CD4-positive, alpha-beta T cell (primary cell): ENCODE measurements at regions not wholly inside any gene's neighbourhood (a gene's known extent, or its start where the extent isn't known, plus 50 kb on each side); places are given as distances from the start of the nearest gene placed in this dataset.

Experiments
- ATAC-seq: fragments of 200-7000 bp; cut with Tn5 transposase; one replicate; pipeline ENCODE4 v1.10.0; 2022; ENCODE audit warnings: mild to moderate bottlenecking; ENCODE audit not compliant: poor library complexity
- CTCF ChIA-PET: fragments of 350-600 bp; sonication (Branson Sonifier 250); formaldehyde crosslinking; loops from one replicate; lab custom pipeline; 2021; ENCODE audit warnings: antibody characterized with exemption, inconsistent platforms; lab: Charles Lee
- POLR2A ChIA-PET: fragments of 350-600 bp; sonication (Branson Sonifier 250); formaldehyde crosslinking; loops from one replicate; lab custom pipeline; 2021; ENCODE audit warnings: antibody characterized with exemption, inconsistent platforms; lab: Charles Lee
- DNase-seq, 14 experiments: peaks; one replicate each; pipeline ENCODE4 v3.0.0-alpha.2; 2013 to 2020; ENCODE audit warnings: mixed read lengths in 2 of 14
- H3K27ac ChIP-seq, 2 donors: one replicate each; pipeline versions ENCODE4 v1.5.1 to v1.7.0; 2013; ENCODE audit warnings: low read length in 2 of 2, low read depth in 1 of 2, mild to moderate bottlenecking in 1 of 2
- H3K27me3 ChIP-seq, 2 experiments: 1 replicate in 1 of 2; 2 replicates in 1 of 2; pipeline versions ENCODE4 v1.6.1 to v1.7.0; 2013; ENCODE audit warnings: low read length in 2 of 2, control low read depth in 1 of 2, mild to moderate bottlenecking in 1 of 2, moderate library complexity in 1 of 2; ENCODE audit not compliant: insufficient read depth in 2 of 2, control insufficient read depth in 1 of 2
- H3K36me3 ChIP-seq: one replicate; pipeline ENCODE4 v1.6.1; 2013; ENCODE audit warnings: low read length, control low read depth; ENCODE audit not compliant: insufficient read depth
- H3K4me1 ChIP-seq: one replicate; pipeline ENCODE4 v1.6.1; 2013; ENCODE audit warnings: low read length, control low read depth; ENCODE audit not compliant: insufficient read depth
- H3K4me3 ChIP-seq: one replicate; pipeline ENCODE4 v1.5.1; 2013; ENCODE audit warnings: mild to moderate bottlenecking, low read length, moderate library complexity
- H3K9me3 ChIP-seq, 2 experiments: 1 replicate in 1 of 2; 2 replicates in 1 of 2; pipeline versions ENCODE4 v1.6.1 to v1.7.0; 2013; ENCODE audit warnings: low read length in 2 of 2, mild to moderate bottlenecking in 2 of 2, control low read depth in 1 of 2, moderate library complexity in 1 of 2; ENCODE audit not compliant: control insufficient read depth in 1 of 2, insufficient read depth in 1 of 2
- H3K27ac Mint-ChIP-seq: one replicate; pipeline ENCODE4 v1.8.0; 2020; ENCODE audit warnings: mixed read lengths
- H3K27me3 Mint-ChIP-seq: one replicate; pipeline ENCODE4 v1.8.0; 2021; ENCODE audit warnings: mixed read lengths
- H3K36me3 Mint-ChIP-seq: one replicate; pipeline ENCODE4 v1.8.0; 2021; ENCODE audit warnings: low read depth, mixed read lengths
- H3K4me1 Mint-ChIP-seq: one replicate; pipeline ENCODE4 v1.8.0; 2021; ENCODE audit warnings: low read depth, mixed read lengths
- H3K4me3 Mint-ChIP-seq: one replicate; pipeline ENCODE4 v1.8.0; 2020; ENCODE audit warnings: mild to moderate bottlenecking, mixed read lengths
- H3K9me3 Mint-ChIP-seq: one replicate; pipeline ENCODE4 v1.8.0; 2020; ENCODE audit warnings: mixed read lengths
- CTCF ChIP-seq: fragments of 200-600 bp; IDR thresholded peaks from one replicate; pipeline ENCODE4 v1.8.0; 2022; ENCODE audit warnings: antibody characterized with exemption, mild to moderate bottlenecking
- intact Hi-C, 2 experiments: fragments of 100-400 bp; cut with DNase I in 1 of 2; cut with micrococcal nuclease in 1 of 2; formaldehyde crosslinking; loops; one replicate each; pipeline versions ENCODE4 v1.15.1 to v1.9.0; 2023 to 2025; cut with DNase I, micrococcal nuclease

DNA sequence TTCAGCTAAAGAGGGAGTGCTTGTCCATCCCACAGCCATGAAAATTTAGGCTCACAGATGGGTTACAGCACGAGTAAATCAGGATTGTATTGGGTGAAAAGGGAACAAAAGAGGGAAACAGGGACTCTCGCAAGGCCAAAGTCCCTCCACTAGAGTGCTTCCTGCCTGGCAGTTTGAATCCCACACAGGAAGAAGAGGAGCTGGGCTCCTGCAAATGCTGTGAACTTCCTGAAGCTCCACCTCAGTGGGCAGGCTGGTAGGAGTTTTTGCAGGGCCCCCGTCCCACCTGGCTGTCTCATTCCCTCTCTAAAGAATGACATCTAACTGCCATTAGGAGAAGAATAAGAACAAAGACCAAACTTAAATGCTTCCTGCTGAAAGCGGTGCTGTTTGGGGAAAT, 712.0 kb upstream of the PRMT6 start:
- peaks cover 19% of the 10 kb centered on the region for H3K9me3 Mint-ChIP-seq
- intact Hi-C loops = no loop called here
- Histone ChIP-seq H3K27me3 (no peaks in the 10 kb centered on the region), H3K4me1 (no peaks in the 10 kb centered on the region), H3K27ac (no peak overlapping the region), H3K36me3 (no peaks in the 10 kb centered on the region), H3K9me3 (peaks cover 6 to 7% of the 10 kb centered on the region in 2 experiments), H3K4me3 (no peak overlapping the region)
- TF ChIP-seq CTCF = no peak
- DNase-seq (no peak), ATAC-seq (no peak)
- H3K36me3 Mint-ChIP-seq = no peaks in the 10 kb centered on the region
- no peak overlapping the region for H3K4me3 Mint-ChIP-seq
- no peaks in the 10 kb centered on the region for H3K4me1 Mint-ChIP-seq
- CTCF ChIA-PET = no interaction called here
- no peak overlapping the region for H3K27ac Mint-ChIP-seq
- no peaks in the 10 kb centered on the region for H3K27me3 Mint-ChIP-seq
- POLR2A ChIA-PET = no interaction called here

- Mint-ChIP-seq H3K36me3 (no peaks in the 10 kb centered on the region), H3K4me1 (no peaks in the 10 kb centered on the region), H3K9me3 (peaks cover 19% of the 10 kb centered on the region), H3K4me3 (no peak overlapping the region), H3K27me3 (no peaks in the 10 kb centered on the region), H3K27ac (no peak overlapping the region)
- no peak for TF ChIP-seq CTCF
- no peaks in the 10 kb centered on the region for H3K27me3 ChIP-seq
- DNase-seq (no peak), ATAC-seq (no peak)
- H3K4me3 ChIP-seq = no peak overlapping the region
- H3K36me3 ChIP-seq = no peaks in the 10 kb centered on the region
- no peak overlapping the region for H3K27ac ChIP-seq
- ChIA-PET POLR2A (no interaction called here), CTCF (no interaction called here)
- intact Hi-C loops = no loop called here
- H3K9me3 ChIP-seq = peaks cover 9 to 13% of the 10 kb centered on the region in 2 experiments
- H3K4me1 ChIP-seq = no peaks in the 10 kb centered on the region
These were observed 696.2 kb upstream of the PRMT6 start for GRCh38 chr1:106360252-106360651.

DNA sequence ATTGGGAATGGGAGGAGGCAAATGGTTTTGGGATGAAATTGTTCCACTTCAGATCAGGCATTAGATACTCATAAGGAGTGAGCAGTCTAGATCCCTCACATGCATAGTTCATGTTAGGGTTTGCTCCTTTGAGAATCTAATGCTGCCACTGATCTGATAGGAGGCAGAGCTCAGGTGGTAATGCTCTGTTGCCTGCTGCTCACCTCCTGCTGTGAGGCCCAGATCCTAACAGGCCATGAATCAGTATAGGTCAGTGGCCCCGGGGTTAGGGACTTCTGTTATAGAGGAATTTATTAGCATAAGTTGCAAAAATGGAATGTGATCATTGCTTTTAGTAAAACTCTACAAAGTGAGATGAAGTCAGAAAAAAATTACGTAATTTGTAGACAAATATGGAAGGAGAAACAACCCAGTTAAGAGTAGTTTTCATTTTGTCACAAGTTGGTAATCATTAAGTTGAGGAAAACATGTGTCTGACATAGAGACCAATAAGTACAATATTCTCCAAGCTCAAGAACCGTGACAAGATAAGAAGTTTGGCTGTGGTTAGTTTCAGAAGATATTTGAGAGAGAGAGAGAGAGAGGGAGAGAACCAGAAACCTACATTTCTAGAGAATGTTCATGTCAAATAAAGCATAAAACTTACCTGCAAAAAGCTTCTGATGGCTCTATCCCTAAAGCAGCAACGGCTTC, 689.7 kb upstream of the PRMT6 start:
- peaks cover 0 to 6% of the 10 kb centered on the region in 2 experiments for H3K9me3 ChIP-seq
- TF ChIP-seq CTCF = no peak
- Mint-ChIP-seq H3K4me3 (no peak overlapping the region), H3K27me3 (no peaks in the 10 kb centered on the region), H3K9me3 (peaks cover 8% of the 10 kb centered on the region), H3K36me3 (no peaks in the 10 kb centered on the region), H3K4me1 (no peaks in the 10 kb centered on the region), H3K27ac (no peak overlapping the region)
- intact Hi-C loops = no loop called here
- ChIA-PET POLR2A (no interaction called here), CTCF (no interaction called here)
- no peaks in the 10 kb centered on the region for H3K4me1 ChIP-seq
- no peaks in the 10 kb centered on the region for H3K36me3 ChIP-seq
- H3K27ac ChIP-seq = no peak overlapping the region
- H3K4me3 ChIP-seq = no peak overlapping the region
- no peak for DNase-seq
- ATAC-seq = no peak
- no peaks in the 10 kb centered on the region for H3K27me3 ChIP-seq
